Memory B cell (primary cell): ENCODE measurements at regions not wholly inside any gene's neighbourhood (a gene's known extent, or its start where the extent isn't known, plus 50 kb on each side); places are given as distances from the start of the nearest gene placed in this dataset.
"Not testable (repeated sequence)": the region's sequence is repeated elsewhere in the genome, so short reads cannot be mapped to it uniquely, and the experiment has no call there.

Source experiments
- ATAC-seq: fragments of 150-1000 bp; cut with Tn5 transposase; 2 replicates; pipeline ENCODE4 v1.10.0; 2021; ENCODE audit warnings: low read depth, mild to moderate bottlenecking, moderate library complexity
- DNase-seq, 2 donors: peaks; one replicate each; pipeline ENCODE4 v3.0.0; 2022; ENCODE audit warnings: low spot score in 2 of 2
- H3K27ac Mint-ChIP-seq: one replicate; pipeline ENCODE4 v1.8.0; 2022; ENCODE audit warnings: mild to moderate bottlenecking, moderate library complexity, mixed read lengths
- H3K27me3 Mint-ChIP-seq: one replicate; pipeline ENCODE4 v1.8.0; 2022; ENCODE audit warnings: mixed read lengths
- H3K36me3 Mint-ChIP-seq: one replicate; pipeline ENCODE4 v1.8.0; 2022; ENCODE audit warnings: mild to moderate bottlenecking, mixed read lengths
- H3K4me1 Mint-ChIP-seq: one replicate; pipeline ENCODE4 v1.8.0; 2022; ENCODE audit warnings: mixed read lengths
- H3K4me3 Mint-ChIP-seq: one replicate; pipeline ENCODE4 v1.8.0; 2022; ENCODE audit warnings: mild to moderate bottlenecking, moderate library complexity, mixed read lengths
- H3K9me3 Mint-ChIP-seq: one replicate; pipeline ENCODE4 v1.8.0; 2022; ENCODE audit warnings: mixed read lengths

GRCh38 chr16:10232757-10233156 is 50.5 kb upstream of the GRIN2A start:
- H3K27me3 Mint-ChIP-seq = peaks cover 5% of the 10 kb centered on the region
- no peak for DNase-seq
- ATAC-seq = no peak
- H3K4me1 Mint-ChIP-seq = peaks cover 5% of the 10 kb centered on the region
- H3K4me3 Mint-ChIP-seq = no peak overlapping the region
- no peaks in the 10 kb centered on the region for H3K36me3 Mint-ChIP-seq
- H3K9me3 Mint-ChIP-seq = no peaks in the 10 kb centered on the region
- H3K27ac Mint-ChIP-seq = no peak overlapping the region

- DNase-seq = no peak
- no peak for ATAC-seq
- H3K27ac Mint-ChIP-seq = no peak overlapping the region
- H3K4me3 Mint-ChIP-seq = no peak overlapping the region
- H3K9me3 Mint-ChIP-seq = no peaks in the 10 kb centered on the region
- no peaks in the 10 kb centered on the region for H3K36me3 Mint-ChIP-seq
- H3K4me1 Mint-ChIP-seq = peaks cover 6% of the 10 kb centered on the region
- H3K27me3 Mint-ChIP-seq = peaks cover 6% of the 10 kb centered on the region
Measured at GRCh38 chr16:10239640-10240039, 57.4 kb upstream of the GRIN2A start.

DNA sequence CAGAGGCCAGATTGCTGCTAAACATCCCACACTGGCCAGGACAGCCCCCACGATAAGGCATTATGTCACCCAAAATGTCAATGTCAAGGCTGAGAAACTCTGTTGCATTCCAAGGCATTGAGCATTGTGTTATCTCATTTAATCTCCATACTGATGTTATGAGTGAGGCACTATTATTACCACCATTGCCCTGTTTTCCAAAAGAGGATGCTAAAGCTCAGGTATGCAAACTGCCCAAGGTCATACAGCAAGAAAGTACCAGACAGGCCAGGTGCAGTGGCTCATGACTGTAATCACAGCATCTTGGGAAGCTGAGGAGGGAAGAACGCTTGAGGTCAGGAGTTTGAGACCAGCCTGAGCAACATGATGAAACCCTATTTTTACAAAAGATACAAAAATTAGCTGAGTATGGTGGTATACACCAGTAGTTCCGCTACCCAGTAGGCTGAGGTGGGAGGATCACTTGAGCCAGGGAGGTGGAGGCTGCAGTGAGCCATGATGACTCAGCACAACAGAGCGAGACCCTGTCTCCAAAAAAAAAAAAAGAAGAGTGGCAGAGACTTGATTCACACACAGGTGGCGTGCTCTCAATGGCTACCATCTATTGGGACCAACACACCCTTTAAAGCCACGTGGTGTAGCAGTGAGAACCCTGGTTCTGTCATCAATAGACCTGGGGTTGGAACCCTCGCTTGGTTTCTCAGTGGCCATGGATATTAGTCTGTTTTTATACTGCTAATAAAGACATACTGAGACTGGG is 58.8 kb upstream of the GRIN2A start:
- Mint-ChIP-seq H3K27me3 (peaks cover 6% of the 10 kb centered on the region), H3K27ac (no peak overlapping the region), H3K36me3 (no peaks in the 10 kb centered on the region), H3K4me1 (peaks cover 6% of the 10 kb centered on the region), H3K9me3 (no peaks in the 10 kb centered on the region), H3K4me3 (no peak overlapping the region)
- ATAC-seq (no peak), DNase-seq (no peak)

- Mint-ChIP-seq H3K4me3 (no peak overlapping the region), H3K27ac (no peak overlapping the region), H3K4me1 (peaks cover 6% of the 10 kb centered on the region), H3K27me3 (peaks cover 6% of the 10 kb centered on the region), H3K9me3 (no peaks in the 10 kb centered on the region), H3K36me3 (no peaks in the 10 kb centered on the region)
- no peak for ATAC-seq
- no peak for DNase-seq
Measured at GRCh38 chr16:10242097-10242496, 59.9 kb upstream of the GRIN2A start.

DNA sequence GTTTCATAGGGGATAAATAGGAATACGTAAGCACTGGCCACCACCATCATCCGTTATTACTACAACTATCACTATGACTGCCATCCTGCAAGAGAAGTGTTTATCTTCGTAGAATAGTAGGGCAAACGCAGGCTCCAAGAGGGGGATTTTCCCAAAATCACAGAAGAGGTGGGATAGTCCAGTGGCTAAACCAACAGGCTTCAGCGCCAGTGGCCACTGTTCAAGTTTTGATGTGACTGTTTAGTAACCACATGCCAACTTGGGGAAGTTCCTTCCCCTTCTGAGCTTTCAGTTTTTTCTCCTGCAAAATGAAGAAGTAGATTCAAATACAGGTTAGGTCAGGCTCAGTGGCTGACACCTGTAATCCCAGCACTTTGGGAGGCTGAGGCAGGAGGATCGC is 60.7 kb upstream of the GRIN2A start:
- Mint-ChIP-seq H3K36me3 (no peaks in the 10 kb centered on the region), H3K9me3 (no peaks in the 10 kb centered on the region), H3K27me3 (peaks cover 5% of the 10 kb centered on the region), H3K27ac (peak overlapping the region; percentile 45), H3K4me3 (peak overlapping the region; percentile 37), H3K4me1 (peaks cover 6% of the 10 kb centered on the region)
- DNase-seq (no peak), ATAC-seq (peak; percentile 74)

- no peak for DNase-seq
- Mint-ChIP-seq H3K27me3 (no peaks in the 10 kb centered on the region), H3K27ac (no peak overlapping the region), H3K9me3 (no peaks in the 10 kb centered on the region), H3K36me3 (no peaks in the 10 kb centered on the region), H3K4me1 (peaks cover 6% of the 10 kb centered on the region), H3K4me3 (no peak overlapping the region)
- no peak for ATAC-seq
Measured at GRCh38 chr16:10245002-10245401, 62.8 kb upstream of the GRIN2A start.

DNA sequence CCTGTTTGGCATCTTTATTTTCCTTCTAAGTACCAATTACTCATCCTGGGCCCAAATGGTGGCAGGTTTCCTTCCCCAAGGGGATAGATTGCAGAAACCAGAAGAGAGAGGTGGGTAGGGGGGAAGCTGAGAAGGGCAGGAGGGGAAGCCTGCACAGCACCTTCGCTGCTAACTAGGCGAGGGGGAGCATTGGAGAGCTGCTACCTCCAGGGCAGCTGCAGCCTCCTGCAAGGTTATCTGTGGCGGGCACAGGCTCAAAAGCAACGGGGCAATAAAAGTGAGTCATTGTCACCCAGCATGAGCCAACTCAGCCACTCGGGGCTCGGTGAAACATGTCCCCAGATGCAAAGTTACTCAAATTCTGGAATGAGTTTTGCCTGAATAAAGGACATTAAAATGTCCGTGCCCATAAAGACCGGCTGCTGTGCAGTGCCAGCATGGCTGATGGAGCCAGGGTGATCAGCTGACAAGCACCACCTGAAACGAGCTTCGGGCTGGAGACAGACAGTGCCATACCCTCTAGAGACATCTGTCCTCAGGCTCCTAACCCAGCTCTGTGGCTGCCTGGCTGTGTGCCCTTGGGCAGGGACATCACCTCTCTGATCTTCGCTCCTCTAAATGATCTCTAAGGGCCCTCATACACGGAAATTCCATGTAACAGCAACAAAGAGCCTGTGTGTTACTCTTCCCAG is 68.1 kb upstream of the GRIN2A start:
- no peaks in the 10 kb centered on the region for H3K9me3 Mint-ChIP-seq
- H3K27me3 Mint-ChIP-seq = peaks cover 11% of the 10 kb centered on the region
- no peak overlapping the region for H3K4me3 Mint-ChIP-seq
- H3K4me1 Mint-ChIP-seq = no peaks in the 10 kb centered on the region
- DNase-seq (no peak), ATAC-seq (no peak)
- H3K36me3 Mint-ChIP-seq = no peaks in the 10 kb centered on the region
- H3K27ac Mint-ChIP-seq = no peak overlapping the region

GRCh38 chr16:10252155-10252554 is 69.9 kb upstream of the GRIN2A start:
- ATAC-seq (no peak), DNase-seq (no peak)
- Mint-ChIP-seq H3K4me1 (peaks cover under 1% of the 10 kb centered on the region), H3K9me3 (no peaks in the 10 kb centered on the region), H3K36me3 (no peaks in the 10 kb centered on the region), H3K27me3 (peaks cover 12% of the 10 kb centered on the region), H3K4me3 (no peak overlapping the region), H3K27ac (no peak overlapping the region)

DNA sequence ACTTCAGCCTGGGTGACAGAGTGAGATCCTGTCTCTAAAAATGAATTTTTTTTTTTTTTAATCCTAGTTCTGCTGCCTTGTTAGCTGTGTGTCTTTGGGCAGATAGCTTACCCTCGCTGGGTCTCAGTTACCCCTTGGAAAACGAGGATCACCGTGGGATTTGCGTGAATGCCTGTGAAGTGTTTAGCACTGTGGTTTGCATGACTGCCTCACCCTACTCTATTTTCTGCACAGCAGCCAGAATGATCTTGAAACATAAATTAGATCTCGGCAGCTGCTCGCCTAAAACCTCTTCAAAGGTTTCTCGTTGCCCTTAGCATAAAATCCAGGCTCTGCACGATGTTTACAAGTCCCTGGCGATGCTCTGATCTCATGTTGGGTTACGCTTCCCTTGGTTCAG is 71.2 kb upstream of the GRIN2A start:
- DNase-seq (no peak), ATAC-seq (no peak)
- no peak overlapping the region for H3K27ac Mint-ChIP-seq

DNA sequence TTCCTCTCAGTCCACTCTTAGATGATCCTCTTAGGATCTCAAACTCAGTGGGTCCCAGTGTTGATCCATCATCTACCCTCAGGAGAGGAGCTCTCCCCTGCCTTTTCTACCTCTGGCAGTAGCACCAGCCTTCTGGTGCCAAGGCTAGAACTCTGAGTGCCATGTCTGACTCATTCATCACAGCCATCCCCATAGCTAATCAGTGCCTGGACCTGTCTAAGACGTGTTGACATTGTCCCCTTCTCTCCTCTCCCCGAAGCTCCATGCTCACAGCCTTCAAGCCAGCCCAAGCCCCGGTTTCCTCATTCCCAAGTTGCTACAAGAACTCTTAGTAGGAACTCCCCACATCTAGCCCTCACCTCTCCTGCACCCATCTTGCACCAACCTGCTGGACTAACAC is 73.5 kb upstream of the GRIN2A start:
- no peaks in the 10 kb centered on the region for H3K9me3 Mint-ChIP-seq
- ATAC-seq (no peak), DNase-seq (no peak)
- no peak overlapping the region for H3K4me3 Mint-ChIP-seq
- peaks cover 12% of the 10 kb centered on the region for H3K27me3 Mint-ChIP-seq
- H3K27ac Mint-ChIP-seq = no peak overlapping the region
- no peaks in the 10 kb centered on the region for H3K36me3 Mint-ChIP-seq
- H3K4me1 Mint-ChIP-seq = peaks cover 21% of the 10 kb centered on the region

More for the DNA sequence above, 71.2 kb upstream of the GRIN2A start:
- H3K4me1 Mint-ChIP-seq = peaks cover 6% of the 10 kb centered on the region
- H3K9me3 Mint-ChIP-seq = no peaks in the 10 kb centered on the region
- H3K36me3 Mint-ChIP-seq = no peaks in the 10 kb centered on the region
- H3K4me3 Mint-ChIP-seq = no peak overlapping the region
- H3K27me3 Mint-ChIP-seq = peaks cover 12% of the 10 kb centered on the region

DNA sequence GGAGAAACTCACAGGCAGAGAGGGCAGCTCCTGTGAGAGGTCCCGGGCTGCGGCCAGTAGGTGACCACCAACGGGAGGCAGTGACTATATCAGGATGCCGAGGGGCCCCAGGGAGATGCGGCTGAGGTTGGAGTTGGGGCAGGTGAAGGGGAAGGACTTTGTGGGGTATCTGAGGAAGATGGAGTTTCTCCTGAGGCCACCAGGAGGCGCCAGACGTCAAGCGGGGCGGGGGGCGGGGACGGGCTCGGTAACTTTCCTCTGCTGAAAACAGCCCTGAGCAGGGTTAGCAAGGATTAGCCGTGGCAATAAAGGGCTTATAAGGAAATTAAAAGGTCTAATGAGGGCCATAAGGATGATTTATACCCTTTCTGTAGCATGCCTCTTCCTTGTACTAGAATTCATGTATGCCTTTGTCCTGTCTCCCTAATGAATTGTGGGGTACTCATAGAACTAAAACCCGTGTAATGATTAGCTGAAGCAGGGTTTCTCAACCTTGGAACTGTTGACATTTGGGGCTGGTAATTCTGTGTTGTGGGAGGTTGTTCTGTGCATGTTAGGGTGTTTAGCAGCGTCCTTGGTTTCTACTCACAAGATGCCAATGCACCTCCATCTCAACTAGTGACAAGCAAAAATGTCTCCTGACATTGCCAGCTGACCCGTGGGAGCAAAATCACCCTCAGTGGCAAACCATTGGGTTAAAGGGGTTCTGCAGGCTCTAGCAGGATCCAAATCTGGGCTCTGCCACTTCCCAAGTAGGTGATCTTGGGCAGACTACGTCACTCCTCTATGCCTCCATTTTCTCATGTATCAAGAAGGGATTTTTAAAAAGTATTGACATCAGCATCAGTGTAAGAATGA is 74.8 kb upstream of the GRIN2A start:
- Mint-ChIP-seq H3K4me1 (peaks cover 24% of the 10 kb centered on the region), H3K27me3 (peaks cover 8% of the 10 kb centered on the region), H3K36me3 (no peaks in the 10 kb centered on the region), H3K9me3 (no peaks in the 10 kb centered on the region), H3K4me3 (peak overlapping the region; percentile 13), H3K27ac (no peak overlapping the region)
- DNase-seq (peak; percentile 46 to 52), ATAC-seq (peak; percentile 86)

DNA sequence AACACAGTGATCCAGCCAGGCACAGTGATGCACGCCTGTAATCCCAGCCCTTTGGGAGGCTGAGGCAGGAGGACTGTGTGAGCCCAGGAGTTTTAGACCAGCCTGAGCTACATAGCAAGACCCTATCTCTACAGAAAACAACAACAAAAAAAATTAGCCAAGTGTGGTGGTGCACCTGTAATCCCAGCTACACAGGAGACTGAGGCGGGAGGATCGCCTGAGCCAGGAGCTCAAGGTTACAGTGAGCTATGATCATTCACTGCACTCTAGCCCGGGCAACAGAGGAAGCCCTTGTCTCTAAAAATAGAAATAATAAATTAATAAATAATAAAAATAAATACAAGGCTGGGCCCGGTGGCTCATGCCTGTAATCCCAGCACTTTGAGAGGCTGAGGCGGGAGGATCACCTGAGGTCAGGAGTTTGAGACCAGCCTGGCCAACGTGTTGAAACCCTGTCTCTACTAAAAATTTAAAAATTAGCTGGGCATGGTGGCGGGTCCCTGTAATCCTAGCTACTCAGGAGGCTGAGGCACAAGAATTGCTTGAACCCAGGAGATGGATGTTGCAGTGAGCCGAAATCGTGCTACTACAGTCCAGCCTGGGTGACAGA is 75.5 kb upstream of the GRIN2A start:
- not testable (repeated sequence) for H3K27ac Mint-ChIP-seq, ATAC-seq, H3K4me3 Mint-ChIP-seq, H3K27me3 Mint-ChIP-seq, H3K36me3 Mint-ChIP-seq, DNase-seq, H3K9me3 Mint-ChIP-seq
- peaks cover 24% of the 10 kb centered on the region for H3K4me1 Mint-ChIP-seq

DNA sequence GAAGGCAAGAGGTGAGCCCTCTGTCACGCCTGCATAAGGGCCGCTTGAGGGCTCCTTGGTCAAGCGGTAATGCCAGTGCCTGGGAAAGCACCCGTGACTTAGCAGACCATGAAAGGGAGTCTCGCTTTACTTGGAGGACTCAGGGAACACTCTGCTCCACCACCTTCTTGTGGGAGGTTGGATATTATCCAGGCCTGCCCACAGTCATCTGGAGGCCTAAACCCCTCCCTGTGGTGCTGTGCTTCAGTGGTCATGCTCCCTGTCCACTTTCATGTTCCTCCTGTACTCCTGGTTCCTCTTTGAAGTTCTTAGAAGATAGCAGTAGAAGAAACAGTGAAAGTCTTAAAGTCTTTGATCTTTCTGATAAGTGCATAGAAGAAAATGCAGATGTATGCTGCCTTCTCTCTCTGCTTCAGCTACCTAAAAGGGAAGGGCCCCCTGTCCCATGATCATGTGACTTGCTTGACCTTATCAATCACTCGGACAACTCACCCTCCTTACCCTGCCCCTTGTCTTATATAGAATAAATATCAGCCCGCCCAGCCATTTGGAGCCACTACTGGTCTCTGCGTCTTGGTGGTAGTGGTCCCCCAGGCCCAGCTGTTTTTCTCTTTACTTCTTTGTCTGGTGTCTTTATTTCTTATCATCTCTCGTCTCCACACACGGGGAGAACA is 76.8 kb upstream of the GRIN2A start:
- H3K4me1 Mint-ChIP-seq = peaks cover 24% of the 10 kb centered on the region
- not testable (repeated sequence) for H3K4me3 Mint-ChIP-seq, H3K9me3 Mint-ChIP-seq, ATAC-seq, H3K27ac Mint-ChIP-seq, H3K36me3 Mint-ChIP-seq, DNase-seq, H3K27me3 Mint-ChIP-seq
